Testis (tissue), 2 donors: ENCODE measurements at regions not wholly inside any gene's neighbourhood (a gene's known extent, or its start where the extent isn't known, plus 50 kb on each side); places are given as distances from the start of the nearest gene placed in this dataset.

ENCODE experiments used
- DNase-seq: peaks from one replicate; pipeline ENCODE4 v3.0.0-alpha.2; 2019
- H3K27ac ChIP-seq, 2 donors: fragments of 200-600 bp; sonication (generic); one replicate each; pipeline ENCODE4 v1.5.1; 2019
- H3K27me3 ChIP-seq: fragments of 200-600 bp; sonication (generic); one replicate; pipeline ENCODE4 v1.5.1; 2019
- H3K36me3 ChIP-seq: fragments of 200-600 bp; sonication (generic); one replicate; pipeline ENCODE4 v1.5.1; 2017; ENCODE audit warnings: low read depth; ENCODE audit errors: missing control alignments
- H3K4me1 ChIP-seq: fragments of 200-600 bp; sonication (generic); one replicate; pipeline ENCODE4 v1.5.1; 2019
- H3K4me3 ChIP-seq, 2 donors: fragments of 200-600 bp; sonication (generic); one replicate each; pipeline ENCODE4 v1.5.1; 2017 to 2019
- H3K9me3 ChIP-seq: fragments of 200-600 bp; sonication (generic); one replicate; pipeline ENCODE4 v1.5.1; 2017
- POLR2A ChIP-seq: fragments of 450-650 bp; IDR thresholded peaks from one replicate; pipeline ENCODE4 v1.6.1; 2017; ENCODE audit warnings: antibody characterized with exemption, mild to moderate bottlenecking, moderate library complexity
- WGBS, 2 donors: methylation state at CpG; one replicate each; pipeline ENCODE4 v1.1.5; 2018; 5-methylcytosine and 5-hydroxymethylcytosine counted together
- intact Hi-C: fragments of 100-400 bp; cut with DNase I; formaldehyde crosslinking; loops from one replicate; pipeline ENCODE4 v1.15.1; 2023; ENCODE audit warnings: low total_unique reads
- TF ChIP-seq, protein P1 (sequence below), 3 experiments: fragments of 450-650 bp in 2 of 3; fragments of 200-600 bp in 1 of 3; sonication (generic) in 1 of 3; IDR thresholded peaks; one replicate each; pipeline ENCODE4 v1.5.1; 2016 to 2019; ENCODE audit warnings: antibody characterized with exemption in 3 of 3, mild to moderate bottlenecking in 2 of 3, moderate library complexity in 1 of 3

GRCh38 chr2:56770490-56770889 lies 586.7 kb downstream of the CCDC85A start:
- WGBS, 2 donors = 61 to 65% methylated on average over 2 of the region's 2 CpGs
- Histone ChIP-seq H3K27me3 (no peaks in the 10 kb centered on the region), H3K9me3 (no peaks in the 10 kb centered on the region), H3K36me3 (no peaks in the 10 kb centered on the region), H3K27ac (no peak overlapping the region), H3K4me1 (no peaks in the 10 kb centered on the region), H3K4me3 (no peak overlapping the region)
- TF ChIP-seq POLR2A = no peak
- TF ChIP-seq, protein P1, sequence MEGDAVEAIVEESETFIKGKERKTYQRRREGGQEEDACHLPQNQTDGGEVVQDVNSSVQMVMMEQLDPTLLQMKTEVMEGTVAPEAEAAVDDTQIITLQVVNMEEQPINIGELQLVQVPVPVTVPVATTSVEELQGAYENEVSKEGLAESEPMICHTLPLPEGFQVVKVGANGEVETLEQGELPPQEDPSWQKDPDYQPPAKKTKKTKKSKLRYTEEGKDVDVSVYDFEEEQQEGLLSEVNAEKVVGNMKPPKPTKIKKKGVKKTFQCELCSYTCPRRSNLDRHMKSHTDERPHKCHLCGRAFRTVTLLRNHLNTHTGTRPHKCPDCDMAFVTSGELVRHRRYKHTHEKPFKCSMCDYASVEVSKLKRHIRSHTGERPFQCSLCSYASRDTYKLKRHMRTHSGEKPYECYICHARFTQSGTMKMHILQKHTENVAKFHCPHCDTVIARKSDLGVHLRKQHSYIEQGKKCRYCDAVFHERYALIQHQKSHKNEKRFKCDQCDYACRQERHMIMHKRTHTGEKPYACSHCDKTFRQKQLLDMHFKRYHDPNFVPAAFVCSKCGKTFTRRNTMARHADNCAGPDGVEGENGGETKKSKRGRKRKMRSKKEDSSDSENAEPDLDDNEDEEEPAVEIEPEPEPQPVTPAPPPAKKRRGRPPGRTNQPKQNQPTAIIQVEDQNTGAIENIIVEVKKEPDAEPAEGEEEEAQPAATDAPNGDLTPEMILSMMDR (IDR thresholded peaks at IDR 0.05) = no peak
- intact Hi-C loops = no loop called here
- DNase-seq = no peak

DNA sequence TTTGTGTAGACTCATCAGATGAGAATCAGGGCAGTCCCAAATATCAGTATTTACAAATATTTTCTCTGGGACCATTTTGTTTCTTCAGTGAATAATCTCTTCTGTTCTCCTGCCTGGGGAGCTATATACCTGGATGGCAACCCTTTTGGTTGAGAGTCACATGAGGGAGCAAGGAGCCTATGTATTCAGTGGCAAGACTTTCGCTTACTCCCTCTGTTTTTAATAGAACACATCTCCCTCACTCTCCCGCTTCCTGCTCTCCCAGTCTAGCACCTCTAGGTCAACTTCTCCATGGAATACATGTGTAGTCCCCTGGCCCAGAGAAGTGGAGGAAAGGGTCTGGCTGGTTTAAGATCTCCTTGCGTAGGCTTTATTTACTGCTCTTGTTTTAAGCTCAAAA lies 600.3 kb downstream of the CCDC85A start:
- no peak overlapping the region for H3K27ac ChIP-seq
- no peaks in the 10 kb centered on the region for H3K4me1 ChIP-seq
- DNase-seq = no peak
- intact Hi-C loops = no loop called here
- no peak overlapping the region for H3K4me3 ChIP-seq
- 83 to 93% methylated on average over 3 of the region's 3 CpGs for whole genome bisulfite sequencing, 2 donors
- no peaks in the 10 kb centered on the region for H3K9me3 ChIP-seq
- H3K36me3 ChIP-seq = no peaks in the 10 kb centered on the region
- no peaks in the 10 kb centered on the region for H3K27me3 ChIP-seq
- TF ChIP-seq POLR2A = no peak

GRCh38 chr2:56801214-56801613 lies 617.4 kb downstream of the CCDC85A start:
- intact Hi-C loops = no loop called here
- Histone ChIP-seq H3K27ac (no peak overlapping the region), H3K9me3 (no peaks in the 10 kb centered on the region), H3K27me3 (no peaks in the 10 kb centered on the region), H3K4me1 (no peaks in the 10 kb centered on the region), H3K36me3 (no peaks in the 10 kb centered on the region), H3K4me3 (no peak overlapping the region)
- 60 to 69% methylated on average over 2 of the region's 2 CpGs for WGBS, 2 donors
- DNase-seq = no peak
- TF ChIP-seq POLR2A = no peak
- TF ChIP-seq, protein P1 (IDR thresholded peaks at IDR 0.05) = no peak

- WGBS, 2 donors = 69 to 73% methylated on average over 3 of the region's 3 CpGs
- DNase-seq = no peak
- Histone ChIP-seq H3K27ac (no peak overlapping the region), H3K27me3 (no peaks in the 10 kb centered on the region), H3K4me1 (no peaks in the 10 kb centered on the region), H3K36me3 (no peaks in the 10 kb centered on the region), H3K9me3 (no peaks in the 10 kb centered on the region), H3K4me3 (no peak overlapping the region)
- intact Hi-C loops = no loop called here
- TF ChIP-seq, protein P1 (IDR thresholded peaks at IDR 0.05) = no peak
- TF ChIP-seq POLR2A = no peak
Observed at GRCh38 chr2:56801770-56802169, 618.0 kb downstream of the CCDC85A start.

DNA sequence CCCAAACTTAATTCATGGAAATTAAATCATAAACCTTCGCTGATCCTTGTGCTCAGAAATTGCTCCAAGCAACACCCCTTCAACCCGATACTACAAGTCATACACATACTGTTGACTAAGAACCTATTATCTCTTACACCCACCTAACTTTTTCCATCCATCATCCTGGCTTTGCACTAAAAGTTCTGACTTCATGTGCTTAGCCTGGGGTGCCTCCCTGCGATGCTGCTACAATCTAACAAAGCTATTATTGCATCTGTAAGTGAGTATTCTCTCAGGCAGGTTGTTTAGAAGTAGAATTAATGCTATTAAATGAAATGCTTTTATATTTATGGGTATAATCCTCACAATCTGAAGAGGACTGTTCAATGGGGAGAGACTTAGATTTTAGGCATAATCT lies 619.8 kb downstream of the CCDC85A start:
- DNase-seq = no peak
- intact Hi-C loops = no loop called here
- no peaks in the 10 kb centered on the region for H3K36me3 ChIP-seq
- H3K27ac ChIP-seq = no peak overlapping the region
- WGBS, 2 donors = 86 to 92% methylated on average over 3 of the region's 3 CpGs
- no peaks in the 10 kb centered on the region for H3K9me3 ChIP-seq
- TF ChIP-seq, protein P1 (IDR thresholded peaks at IDR 0.05) = no peak
- TF ChIP-seq POLR2A = no peak
- H3K4me3 ChIP-seq = no peak overlapping the region
- H3K4me1 ChIP-seq = no peaks in the 10 kb centered on the region
- no peaks in the 10 kb centered on the region for H3K27me3 ChIP-seq
